ENCODE measurements at regions not wholly inside any gene's neighbourhood (a gene's known extent, or its start where the extent isn't known, plus 50 kb on each side); places are given as distances from the start of the nearest gene placed in this dataset.

DNA sequence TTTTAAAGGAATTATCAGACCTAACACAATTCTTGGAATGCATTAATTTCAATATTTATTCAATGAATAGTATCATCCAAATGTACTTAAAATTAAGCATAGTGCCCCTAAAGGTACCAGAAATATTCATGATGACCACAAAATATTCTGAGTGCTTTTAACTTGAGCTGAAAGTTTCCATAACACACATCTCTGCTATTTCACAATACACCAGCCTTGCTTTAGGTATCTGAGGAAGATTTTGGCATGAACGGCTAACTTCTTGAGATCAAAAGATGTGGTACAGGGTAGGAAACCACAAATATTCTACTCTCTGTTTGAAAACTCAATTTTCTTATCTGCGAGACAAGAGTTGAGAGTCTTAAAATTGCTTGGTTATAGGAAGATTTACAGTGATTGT is 538.3 kb upstream of the PCDH7 start:
- TF ChIP-seq, protein P1, sequence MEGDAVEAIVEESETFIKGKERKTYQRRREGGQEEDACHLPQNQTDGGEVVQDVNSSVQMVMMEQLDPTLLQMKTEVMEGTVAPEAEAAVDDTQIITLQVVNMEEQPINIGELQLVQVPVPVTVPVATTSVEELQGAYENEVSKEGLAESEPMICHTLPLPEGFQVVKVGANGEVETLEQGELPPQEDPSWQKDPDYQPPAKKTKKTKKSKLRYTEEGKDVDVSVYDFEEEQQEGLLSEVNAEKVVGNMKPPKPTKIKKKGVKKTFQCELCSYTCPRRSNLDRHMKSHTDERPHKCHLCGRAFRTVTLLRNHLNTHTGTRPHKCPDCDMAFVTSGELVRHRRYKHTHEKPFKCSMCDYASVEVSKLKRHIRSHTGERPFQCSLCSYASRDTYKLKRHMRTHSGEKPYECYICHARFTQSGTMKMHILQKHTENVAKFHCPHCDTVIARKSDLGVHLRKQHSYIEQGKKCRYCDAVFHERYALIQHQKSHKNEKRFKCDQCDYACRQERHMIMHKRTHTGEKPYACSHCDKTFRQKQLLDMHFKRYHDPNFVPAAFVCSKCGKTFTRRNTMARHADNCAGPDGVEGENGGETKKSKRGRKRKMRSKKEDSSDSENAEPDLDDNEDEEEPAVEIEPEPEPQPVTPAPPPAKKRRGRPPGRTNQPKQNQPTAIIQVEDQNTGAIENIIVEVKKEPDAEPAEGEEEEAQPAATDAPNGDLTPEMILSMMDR (IDR thresholded peaks at IDR 0.05): no peak
- TF ChIP-seq POLR2A (IDR thresholded peaks at IDR 0.05): no peak

Data from adrenal gland (tissue), 5 donors.